ENCODE measurements at regions not wholly inside any gene's neighbourhood (a gene's known extent, or its start where the extent isn't known, plus 50 kb on each side); places are given as distances from the start of the nearest gene placed in this dataset.
A peak's percentile ranks its signal among the peaks of the same experiment; 100 is the strongest.
"Not testable (repeated sequence)": the region's sequence is repeated elsewhere in the genome, so short reads cannot be mapped to it uniquely, and the experiment has no call there.

GRCh38 chr1:91604632-91605031, 104.0 kb downstream of the CDC7 start:
- H3K27ac ChIP-seq (ENCODE audit: low read depth, low read length) = peak overlapping the region; percentile 68
- H3K9me3 ChIP-seq (ENCODE audit: control insufficient read depth, insufficient read depth, low read length) = no peaks in the 10 kb centered on the region
- H3K36me3 ChIP-seq (ENCODE audit: control insufficient read depth, insufficient read depth, low read length) = no peaks in the 10 kb centered on the region
- H3K4me3 ChIP-seq (ENCODE audit: low read depth, low read length) = no peak overlapping the region
- H3K4me1 ChIP-seq (ENCODE audit: control insufficient read depth, insufficient read depth, low read length) = peaks cover 3% of the 10 kb centered on the region
- H3K27me3 ChIP-seq (ENCODE audit: control insufficient read depth, insufficient read depth, low read length) = no peaks in the 10 kb centered on the region
- peak in 1 of 6 donors; percentile 47 for DNase-seq (ENCODE audit: low read depth in 4 of 6, low spot score in 6 of 6)
- WGBS (ENCODE audit: insufficient coverage) = 80% methylated on average over 6 of the region's 7 CpGs

DNA sequence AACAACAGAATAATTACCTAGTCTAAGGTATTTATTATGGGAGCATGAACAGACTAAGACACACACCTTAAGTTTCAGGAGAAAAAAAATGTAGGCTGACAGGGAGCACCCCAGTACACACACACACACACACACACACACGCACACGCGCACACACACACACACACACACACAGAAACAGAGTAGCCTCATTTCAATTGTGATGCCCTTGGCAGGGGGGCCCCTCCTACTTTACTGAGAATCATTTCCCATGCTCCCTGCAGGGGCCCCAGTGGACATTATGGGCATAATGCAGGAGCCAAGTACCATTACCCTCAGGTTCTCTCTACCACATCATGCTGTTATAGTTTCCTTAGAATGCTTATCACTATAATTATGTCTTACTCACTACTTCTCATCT, 104.9 kb downstream of the CDC7 start:
- H3K27me3 ChIP-seq (ENCODE audit: control insufficient read depth, insufficient read depth, low read length) = no peaks in the 10 kb centered on the region
- WGBS (ENCODE audit: insufficient coverage) = 60% methylated on average over 1 of the region's 3 CpGs
- H3K36me3 ChIP-seq (ENCODE audit: control insufficient read depth, insufficient read depth, low read length) = no peaks in the 10 kb centered on the region
- no peak overlapping the region for H3K4me3 ChIP-seq (ENCODE audit: low read depth, low read length)
- no peak for DNase-seq (ENCODE audit: low read depth in 4 of 6, low spot score in 6 of 6)
- H3K4me1 ChIP-seq (ENCODE audit: control insufficient read depth, insufficient read depth, low read length) = peaks cover 3% of the 10 kb centered on the region
- H3K9me3 ChIP-seq (ENCODE audit: control insufficient read depth, insufficient read depth, low read length) = no peaks in the 10 kb centered on the region
- peak overlapping the region; percentile 68 for H3K27ac ChIP-seq (ENCODE audit: low read depth, low read length)

GRCh38 chr1:91606546-91607078, 106.0 kb downstream of the CDC7 start:
- no peak for DNase-seq (ENCODE audit: low read depth in 4 of 6, low spot score in 6 of 6)
- Histone ChIP-seq H3K9me3 (ENCODE audit: control insufficient read depth, insufficient read depth, low read length) (no peaks in the 10 kb centered on the region), H3K36me3 (ENCODE audit: control insufficient read depth, insufficient read depth, low read length) (no peaks in the 10 kb centered on the region), H3K4me1 (ENCODE audit: control insufficient read depth, insufficient read depth, low read length) (peaks cover 2% of the 10 kb centered on the region), H3K27ac (ENCODE audit: low read depth, low read length) (no peak overlapping the region), H3K27me3 (ENCODE audit: control insufficient read depth, insufficient read depth, low read length) (no peaks in the 10 kb centered on the region), H3K4me3 (ENCODE audit: low read depth, low read length) (no peak overlapping the region)
- 88% methylated on average over 3 of the region's 7 CpGs for WGBS (ENCODE audit: insufficient coverage)

DNA sequence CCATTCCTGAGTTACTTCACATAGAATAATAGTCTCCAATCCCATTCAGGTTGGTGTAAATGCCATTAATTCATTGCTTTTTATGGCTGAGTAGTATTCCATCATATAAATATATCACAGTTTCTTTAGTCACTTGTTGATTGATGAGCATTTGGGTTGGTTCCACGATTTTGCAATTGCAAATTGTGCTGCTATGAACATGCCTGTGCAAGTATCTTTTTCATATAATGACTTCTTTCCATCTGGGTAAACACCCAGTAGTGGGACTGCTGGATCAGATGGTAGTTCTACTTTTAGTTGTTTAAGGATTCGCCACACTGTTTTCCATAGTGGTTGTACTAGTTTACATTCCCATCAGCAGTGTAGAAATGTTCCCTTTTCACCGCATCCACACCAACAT, 107.0 kb downstream of the CDC7 start:
- not testable (repeated sequence) for H3K27me3 ChIP-seq (ENCODE audit: control insufficient read depth, insufficient read depth, low read length); H3K4me1 ChIP-seq (ENCODE audit: control insufficient read depth, insufficient read depth, low read length); DNase-seq (ENCODE audit: low read depth in 4 of 6, low spot score in 6 of 6); H3K4me3 ChIP-seq (ENCODE audit: low read depth, low read length); H3K36me3 ChIP-seq (ENCODE audit: control insufficient read depth, insufficient read depth, low read length); H3K9me3 ChIP-seq (ENCODE audit: control insufficient read depth, insufficient read depth, low read length); H3K27ac ChIP-seq (ENCODE audit: low read depth, low read length)
- WGBS (ENCODE audit: insufficient coverage) = no CpG with 5 or more reads among the region's 3 CpGs

GRCh38 chr1:91608876-91609275, 108.2 kb downstream of the CDC7 start:
- Histone ChIP-seq H3K4me3 (ENCODE audit: low read depth, low read length) (no peak overlapping the region), H3K27ac (ENCODE audit: low read depth, low read length) (no peak overlapping the region), H3K36me3 (ENCODE audit: control insufficient read depth, insufficient read depth, low read length) (no peaks in the 10 kb centered on the region), H3K4me1 (ENCODE audit: control insufficient read depth, insufficient read depth, low read length) (no peaks in the 10 kb centered on the region), H3K9me3 (ENCODE audit: control insufficient read depth, insufficient read depth, low read length) (no peaks in the 10 kb centered on the region), H3K27me3 (ENCODE audit: control insufficient read depth, insufficient read depth, low read length) (no peaks in the 10 kb centered on the region)
- 94% methylated on average over 4 of the region's 5 CpGs for WGBS (ENCODE audit: insufficient coverage)
- DNase-seq (ENCODE audit: low read depth in 4 of 6, low spot score in 6 of 6) = no peak

DNA sequence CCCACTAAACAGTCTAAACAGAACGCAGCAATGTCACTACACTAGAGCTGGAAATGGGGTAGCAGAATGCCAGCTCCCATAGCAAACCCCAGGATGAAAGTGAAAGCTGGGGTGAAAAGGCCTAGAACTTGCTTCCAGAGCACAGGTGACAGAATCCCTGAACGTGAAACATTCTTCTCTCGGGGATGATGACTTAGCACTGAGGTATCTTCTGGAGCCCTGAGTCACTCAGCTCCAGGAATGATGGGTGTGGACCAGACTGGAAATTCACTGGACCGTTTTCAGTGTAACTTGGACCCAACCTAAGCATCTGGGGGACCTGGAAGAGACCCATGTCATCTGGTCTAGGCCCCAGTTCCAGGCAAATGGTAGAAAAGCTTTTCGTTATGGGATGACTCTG, 108.9 kb downstream of the CDC7 start:
- H3K4me3 ChIP-seq (ENCODE audit: low read depth, low read length) = no peak overlapping the region
- H3K4me1 ChIP-seq (ENCODE audit: control insufficient read depth, insufficient read depth, low read length) = no peaks in the 10 kb centered on the region
- no peaks in the 10 kb centered on the region for H3K9me3 ChIP-seq (ENCODE audit: control insufficient read depth, insufficient read depth, low read length)
- H3K36me3 ChIP-seq (ENCODE audit: control insufficient read depth, insufficient read depth, low read length) = no peaks in the 10 kb centered on the region
- no peak overlapping the region for H3K27ac ChIP-seq (ENCODE audit: low read depth, low read length)
- 95% methylated on average over 5 of the region's 5 CpGs for WGBS (ENCODE audit: insufficient coverage)
- no peak for DNase-seq (ENCODE audit: low read depth in 4 of 6, low spot score in 6 of 6)
- H3K27me3 ChIP-seq (ENCODE audit: control insufficient read depth, insufficient read depth, low read length) = no peaks in the 10 kb centered on the region

DNA sequence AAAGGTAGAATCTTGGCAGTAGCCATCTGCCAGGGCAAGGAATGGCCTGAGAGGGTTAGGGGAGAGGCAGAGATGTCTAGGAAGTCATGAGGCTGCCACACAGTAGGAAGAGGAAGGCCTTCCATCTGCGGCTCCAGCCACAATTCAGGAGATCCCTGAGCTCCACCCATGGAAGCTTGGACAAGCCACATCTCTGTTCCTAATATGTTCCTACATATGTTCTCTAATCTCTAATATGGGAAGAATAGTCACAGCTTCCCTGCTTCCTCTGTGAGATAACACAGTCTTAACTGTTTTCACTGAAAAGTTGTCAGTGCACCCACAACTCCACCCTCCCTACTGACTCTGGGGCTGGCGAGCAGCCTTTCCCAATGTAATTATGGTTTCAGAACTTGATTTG, 109.5 kb downstream of the CDC7 start:
- Histone ChIP-seq H3K27me3 (ENCODE audit: control insufficient read depth, insufficient read depth, low read length) (no peaks in the 10 kb centered on the region), H3K4me1 (ENCODE audit: control insufficient read depth, insufficient read depth, low read length) (no peaks in the 10 kb centered on the region), H3K4me3 (ENCODE audit: low read depth, low read length) (no peak overlapping the region), H3K36me3 (ENCODE audit: control insufficient read depth, insufficient read depth, low read length) (no peaks in the 10 kb centered on the region), H3K27ac (ENCODE audit: low read depth, low read length) (no peak overlapping the region), H3K9me3 (ENCODE audit: control insufficient read depth, insufficient read depth, low read length) (no peaks in the 10 kb centered on the region)
- no peak for DNase-seq (ENCODE audit: low read depth in 4 of 6, low spot score in 6 of 6)
- WGBS (ENCODE audit: insufficient coverage) = 60% methylated on average over 1 of the region's 2 CpGs

- no peaks in the 10 kb centered on the region for H3K9me3 ChIP-seq (ENCODE audit: control insufficient read depth, insufficient read depth, low read length)
- no peak overlapping the region for H3K27ac ChIP-seq (ENCODE audit: low read depth, low read length)
- no peak overlapping the region for H3K4me3 ChIP-seq (ENCODE audit: low read depth, low read length)
- DNase-seq (ENCODE audit: low read depth in 4 of 6, low spot score in 6 of 6) = no peak
- H3K4me1 ChIP-seq (ENCODE audit: control insufficient read depth, insufficient read depth, low read length) = no peaks in the 10 kb centered on the region
- no peaks in the 10 kb centered on the region for H3K36me3 ChIP-seq (ENCODE audit: control insufficient read depth, insufficient read depth, low read length)
- H3K27me3 ChIP-seq (ENCODE audit: control insufficient read depth, insufficient read depth, low read length) = no peaks in the 10 kb centered on the region
- 79% methylated on average over 2 of the region's 6 CpGs for WGBS (ENCODE audit: insufficient coverage)
Measured at GRCh38 chr1:91610789-91611188, 110.1 kb downstream of the CDC7 start.

DNA sequence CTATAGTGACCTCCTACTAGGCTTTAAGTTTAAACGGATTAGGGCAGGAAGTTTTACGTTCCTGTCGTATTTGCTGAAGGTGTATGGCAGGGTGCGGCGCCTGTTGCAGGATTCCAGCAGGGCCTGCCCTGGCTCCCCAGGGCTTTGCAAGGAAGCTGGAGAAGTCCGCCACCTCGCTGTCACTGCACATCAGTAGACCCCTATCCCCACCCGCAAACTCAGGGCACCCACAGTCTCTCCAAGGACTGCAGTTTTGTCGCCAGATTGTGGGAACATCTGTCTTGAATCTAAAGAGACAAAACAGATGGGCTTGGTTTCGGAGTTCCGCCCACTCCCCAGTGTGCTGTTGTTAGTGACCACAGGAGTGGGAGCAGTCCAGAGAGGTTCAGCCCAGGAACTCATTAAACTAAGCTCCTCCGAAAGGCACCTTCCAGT, 110.8 kb downstream of the CDC7 start:
- H3K27me3 ChIP-seq (ENCODE audit: control insufficient read depth, insufficient read depth, low read length) = no peaks in the 10 kb centered on the region
- H3K4me3 ChIP-seq (ENCODE audit: low read depth, low read length) = no peak overlapping the region
- WGBS (ENCODE audit: insufficient coverage) = 61% methylated on average over 7 of the region's 12 CpGs
- peak in 1 of 6 donors; percentile 29 for DNase-seq (ENCODE audit: low read depth in 4 of 6, low spot score in 6 of 6)
- H3K9me3 ChIP-seq (ENCODE audit: control insufficient read depth, insufficient read depth, low read length) = no peaks in the 10 kb centered on the region
- no peaks in the 10 kb centered on the region for H3K4me1 ChIP-seq (ENCODE audit: control insufficient read depth, insufficient read depth, low read length)
- no peaks in the 10 kb centered on the region for H3K36me3 ChIP-seq (ENCODE audit: control insufficient read depth, insufficient read depth, low read length)
- peak overlapping the region; percentile 52 for H3K27ac ChIP-seq (ENCODE audit: low read depth, low read length)

DNA sequence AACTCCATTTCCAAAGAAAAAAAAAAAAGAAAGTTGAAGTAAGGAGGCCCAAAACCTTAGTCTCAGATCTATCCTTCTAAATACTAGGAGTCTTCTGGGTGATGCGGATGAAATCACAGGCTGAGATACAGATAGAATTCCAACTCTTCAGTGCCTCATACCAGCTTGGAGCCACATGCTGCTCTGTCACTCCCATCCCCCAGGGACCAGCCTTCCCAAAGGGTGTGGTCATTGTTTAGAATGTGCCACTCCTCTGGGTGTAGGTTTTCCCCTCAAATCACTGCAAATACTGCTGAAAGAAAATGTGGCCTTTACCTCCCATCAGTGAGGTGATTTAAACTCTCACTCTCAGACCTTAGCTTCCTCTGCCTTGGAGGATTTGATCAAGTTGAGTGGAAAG, 112.9 kb downstream of the CDC7 start:
- H3K27ac ChIP-seq (ENCODE audit: low read depth, low read length) = no peak overlapping the region
- DNase-seq (ENCODE audit: low read depth in 4 of 6, low spot score in 6 of 6) = no peak
- H3K27me3 ChIP-seq (ENCODE audit: control insufficient read depth, insufficient read depth, low read length) = no peaks in the 10 kb centered on the region
- no peaks in the 10 kb centered on the region for H3K36me3 ChIP-seq (ENCODE audit: control insufficient read depth, insufficient read depth, low read length)
- no peaks in the 10 kb centered on the region for H3K9me3 ChIP-seq (ENCODE audit: control insufficient read depth, insufficient read depth, low read length)
- H3K4me3 ChIP-seq (ENCODE audit: low read depth, low read length) = no peak overlapping the region
- no CpG with 5 or more reads among the region's 1 CpG for WGBS (ENCODE audit: insufficient coverage)
- no peaks in the 10 kb centered on the region for H3K4me1 ChIP-seq (ENCODE audit: control insufficient read depth, insufficient read depth, low read length)

All from spinal cord (tissue), 9 donors.